ENCODE measurements at regions not wholly inside any gene's neighbourhood (a gene's known extent, or its start where the extent isn't known, plus 50 kb on each side); places are given as distances from the start of the nearest gene placed in this dataset.

DNA sequence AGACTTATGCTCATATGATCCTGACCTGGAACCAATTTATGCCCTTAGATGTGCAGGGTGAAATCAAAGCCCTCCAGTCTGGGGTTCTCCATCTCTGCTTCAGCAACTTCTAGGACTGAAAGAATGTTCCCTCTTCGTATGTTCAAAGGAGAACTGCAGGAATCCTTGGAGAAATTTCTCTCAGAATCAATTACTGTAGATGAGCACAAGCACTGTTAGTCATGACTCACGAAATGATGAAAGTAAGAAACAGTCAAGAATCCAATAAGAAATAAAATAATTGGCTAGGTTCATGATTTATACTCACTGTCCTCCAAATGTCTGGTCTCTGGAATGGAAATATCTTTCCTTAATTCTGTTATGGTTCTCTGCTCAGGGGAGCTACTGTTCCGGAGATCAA lies 348.2 kb downstream of the PDGFC start:
- TF ChIP-seq, protein P1, sequence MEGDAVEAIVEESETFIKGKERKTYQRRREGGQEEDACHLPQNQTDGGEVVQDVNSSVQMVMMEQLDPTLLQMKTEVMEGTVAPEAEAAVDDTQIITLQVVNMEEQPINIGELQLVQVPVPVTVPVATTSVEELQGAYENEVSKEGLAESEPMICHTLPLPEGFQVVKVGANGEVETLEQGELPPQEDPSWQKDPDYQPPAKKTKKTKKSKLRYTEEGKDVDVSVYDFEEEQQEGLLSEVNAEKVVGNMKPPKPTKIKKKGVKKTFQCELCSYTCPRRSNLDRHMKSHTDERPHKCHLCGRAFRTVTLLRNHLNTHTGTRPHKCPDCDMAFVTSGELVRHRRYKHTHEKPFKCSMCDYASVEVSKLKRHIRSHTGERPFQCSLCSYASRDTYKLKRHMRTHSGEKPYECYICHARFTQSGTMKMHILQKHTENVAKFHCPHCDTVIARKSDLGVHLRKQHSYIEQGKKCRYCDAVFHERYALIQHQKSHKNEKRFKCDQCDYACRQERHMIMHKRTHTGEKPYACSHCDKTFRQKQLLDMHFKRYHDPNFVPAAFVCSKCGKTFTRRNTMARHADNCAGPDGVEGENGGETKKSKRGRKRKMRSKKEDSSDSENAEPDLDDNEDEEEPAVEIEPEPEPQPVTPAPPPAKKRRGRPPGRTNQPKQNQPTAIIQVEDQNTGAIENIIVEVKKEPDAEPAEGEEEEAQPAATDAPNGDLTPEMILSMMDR (conservative IDR thresholded peaks at IDR 0.05 in 1 of 2, IDR thresholded peaks at IDR 0.05 in 1 of 2; ENCODE audit: extremely low read depth in 1 of 2, insufficient read depth in 1 of 2, low read depth in 1 of 2, low read length in 2 of 2), result no peak
- TF ChIP-seq EZH2 (IDR thresholded peaks at IDR 0.05; ENCODE audit: borderline replicate concordance, low read length), result no peak

Data from mammary epithelial cell (primary cell).